ENCODE measurements at regions not wholly inside any gene's neighbourhood (a gene's known extent, or its start where the extent isn't known, plus 50 kb on each side); places are given as distances from the start of the nearest gene placed in this dataset.
"Not testable (repeated sequence)": the region's sequence is repeated elsewhere in the genome, so short reads cannot be mapped to it uniquely, and the experiment has no call there.

DNA sequence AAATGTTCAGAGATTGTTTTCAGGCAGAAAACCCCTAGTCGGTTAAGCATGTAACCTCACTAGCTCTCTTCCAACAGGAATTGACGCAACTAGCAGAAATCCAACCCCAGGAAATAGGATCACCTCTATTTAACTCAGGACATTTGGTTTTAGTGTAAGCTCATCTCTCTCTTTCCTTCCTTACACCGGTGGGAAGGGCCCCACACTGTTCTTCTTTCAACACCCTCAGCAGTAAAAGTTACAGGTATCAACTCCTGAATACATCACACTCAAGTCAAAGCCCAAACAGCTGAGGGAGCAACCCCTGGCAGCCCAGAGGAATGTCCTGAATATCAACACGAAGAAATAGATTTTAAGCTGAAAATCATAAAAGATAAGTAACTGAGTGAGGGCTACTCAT lies 191.2 kb upstream of the KIF2B start:
- DNase-seq, result no peak

DNA sequence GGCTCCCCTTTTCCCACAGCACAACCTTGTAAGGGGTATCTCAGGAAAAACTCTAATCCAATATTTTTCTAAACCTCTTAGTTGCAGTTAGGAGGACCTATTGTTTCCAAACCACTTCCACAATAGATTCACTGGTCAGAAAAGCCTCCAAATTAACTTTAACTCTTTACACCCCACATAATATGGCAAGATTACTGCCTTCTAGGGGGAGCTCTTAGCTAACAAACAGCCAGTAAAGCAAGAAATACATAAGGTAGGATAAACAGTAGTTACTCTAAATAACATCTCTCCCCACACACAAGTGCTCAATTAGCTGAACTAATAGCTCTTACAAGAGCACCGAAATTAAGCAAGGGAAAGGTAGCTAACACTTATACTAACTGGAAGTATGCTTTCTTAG lies 192.1 kb upstream of the KIF2B start:
- no peak for DNase-seq

DNA sequence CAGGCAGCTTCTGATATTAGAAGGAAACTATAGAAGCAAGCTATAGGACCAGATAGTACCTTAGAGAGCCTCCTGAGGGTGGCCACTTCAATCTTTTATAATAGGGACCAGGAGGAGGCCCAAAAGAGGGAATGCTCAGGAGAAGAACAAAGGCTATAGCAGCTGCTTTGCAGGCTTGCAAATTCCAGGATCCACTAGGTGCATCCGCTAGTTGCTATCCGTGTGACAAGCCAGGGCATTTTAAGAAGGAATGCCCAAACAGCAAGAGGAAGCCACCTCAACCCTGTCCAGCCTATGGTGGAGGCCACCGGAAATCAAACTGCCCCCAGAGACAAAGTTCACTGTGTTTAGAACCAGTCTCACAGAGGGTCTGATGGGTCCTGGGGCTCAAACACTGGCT lies 192.6 kb upstream of the KIF2B start:
- no peak for DNase-seq

DNA sequence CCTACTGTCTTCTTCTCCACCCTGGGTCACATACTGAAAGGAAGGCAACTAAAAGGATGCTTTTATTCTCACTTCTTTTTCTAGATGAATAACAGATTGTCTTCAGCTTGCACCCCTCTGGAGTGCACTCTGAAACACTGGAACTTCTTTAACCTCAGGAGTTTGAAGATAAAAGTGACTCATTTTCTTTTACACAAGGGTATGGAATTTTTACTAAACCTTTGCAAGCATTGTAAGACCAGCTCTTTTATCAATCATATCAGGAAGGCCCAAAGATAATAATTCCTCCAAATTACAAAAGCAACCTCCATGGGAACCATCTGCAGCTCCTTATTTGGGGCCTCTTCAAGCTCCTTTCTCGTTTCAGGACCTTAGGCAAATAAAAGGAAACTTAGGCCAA lies 193.5 kb upstream of the KIF2B start:
- DNase-seq, result no peak

DNA sequence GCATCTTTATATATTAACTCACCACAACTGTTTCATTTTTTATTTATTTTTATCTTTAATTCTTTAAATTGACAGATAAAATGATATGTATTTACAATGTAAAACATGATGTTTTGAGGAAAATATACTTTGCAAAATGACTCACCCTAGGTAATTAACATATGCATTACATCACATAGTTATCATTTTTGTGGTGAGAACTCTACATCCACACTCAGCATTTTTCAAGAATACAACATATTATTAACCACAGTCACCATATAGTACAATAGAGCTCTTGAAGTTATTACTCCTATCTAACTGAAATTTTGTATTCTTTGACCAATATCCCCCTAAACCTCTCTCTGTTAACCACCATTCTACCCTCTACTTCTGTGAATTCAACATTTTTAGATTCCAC lies 194.7 kb upstream of the KIF2B start:
- no peak for DNase-seq

DNA sequence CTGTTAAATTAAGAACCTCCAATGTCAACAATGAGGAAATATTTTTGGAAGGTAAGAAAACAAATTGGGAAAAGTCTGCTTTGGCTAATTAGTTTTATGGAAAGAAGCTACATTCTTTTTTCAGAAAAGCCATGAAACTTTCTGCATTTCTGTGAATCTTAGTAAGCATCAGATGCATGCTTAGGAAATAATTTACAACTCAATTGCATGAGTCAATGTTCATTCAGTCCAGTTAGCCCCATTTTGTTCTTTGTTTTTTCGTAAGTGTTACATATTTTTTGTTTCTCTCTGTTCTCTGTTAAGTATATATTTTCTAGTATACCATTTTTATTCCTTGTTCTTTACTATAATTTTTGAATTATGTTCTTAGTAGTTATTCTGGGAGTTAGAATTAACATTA lies 195.2 kb upstream of the KIF2B start:
- no peak for DNase-seq

DNA sequence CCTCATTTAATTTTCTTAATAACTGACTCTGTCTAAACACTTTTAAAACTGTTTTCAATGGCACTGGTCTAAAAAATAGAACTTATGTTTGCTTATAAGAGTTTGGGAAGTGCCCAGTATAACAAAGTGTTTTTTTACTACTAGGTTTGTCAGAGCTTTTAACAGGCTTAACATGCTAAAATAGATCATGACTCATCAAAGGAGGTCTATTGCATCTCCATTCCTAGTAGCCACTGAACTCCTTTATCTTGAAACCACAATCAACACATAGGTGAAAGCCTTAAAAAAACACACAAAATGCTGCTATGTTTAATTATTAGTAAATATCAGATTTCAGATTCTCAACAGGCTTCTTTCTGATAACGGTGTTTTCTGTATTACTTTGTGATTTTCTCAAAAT lies 196.4 kb upstream of the KIF2B start:
- no peak for DNase-seq

DNA sequence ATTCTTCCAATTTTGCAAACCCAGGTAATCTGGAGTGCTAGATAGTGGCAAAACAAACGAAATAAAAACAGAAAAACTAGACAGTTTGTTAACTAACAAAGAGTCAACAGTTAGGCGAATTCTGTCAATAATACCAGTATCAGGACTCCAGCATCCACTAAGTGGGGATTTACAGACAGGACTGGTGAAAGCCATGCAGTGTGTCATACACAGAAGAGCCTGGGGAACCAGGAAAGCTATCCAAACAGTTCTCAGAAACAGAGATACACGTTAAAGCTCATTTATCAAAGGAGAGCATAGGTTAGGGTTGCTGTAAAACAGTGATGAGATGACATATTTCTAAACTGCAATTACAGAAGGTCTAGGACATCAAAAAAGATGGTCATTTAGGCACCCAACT lies 203.7 kb upstream of the KIF2B start:
- no peak for DNase-seq

DNA sequence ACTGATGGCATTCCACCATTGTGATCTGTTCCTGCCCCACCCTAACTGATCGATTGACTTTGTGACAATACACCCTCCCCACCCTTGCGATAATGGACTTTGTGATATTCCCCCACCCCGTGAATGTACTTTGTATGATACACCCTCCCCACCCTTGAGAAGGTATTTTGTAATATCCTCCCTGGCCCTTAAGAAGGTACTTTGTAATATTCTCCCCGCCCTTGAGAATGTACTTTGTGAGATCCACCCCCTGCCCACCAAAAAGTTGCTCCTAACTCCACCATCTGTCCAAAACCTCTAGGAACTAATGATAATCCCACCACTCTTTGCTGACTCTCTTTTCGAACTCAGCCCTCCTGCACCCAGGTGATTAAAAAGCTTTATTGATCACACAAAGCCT lies 214.5 kb upstream of the KIF2B start:
- DNase-seq, result not testable (repeated sequence)

DNA sequence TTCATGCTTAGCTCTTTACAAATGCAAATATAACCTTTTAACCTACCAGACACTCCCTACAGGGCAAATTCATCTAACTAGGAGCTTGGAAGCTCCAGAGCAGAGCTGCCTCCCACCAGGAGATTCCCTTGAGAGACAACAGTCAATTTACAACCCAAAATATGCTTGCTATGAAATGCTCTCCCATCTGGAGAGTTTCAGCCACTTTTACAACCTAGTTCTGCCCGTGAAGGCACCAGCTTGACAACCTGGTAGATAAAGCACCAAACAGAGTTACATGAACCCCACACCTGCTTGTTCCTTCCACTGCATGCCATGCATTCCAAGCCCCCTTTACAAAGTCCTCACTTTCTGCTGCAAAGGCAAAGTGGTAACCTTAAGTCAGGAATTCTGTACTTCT lies 215.3 kb upstream of the KIF2B start:
- DNase-seq, result no peak

DNA sequence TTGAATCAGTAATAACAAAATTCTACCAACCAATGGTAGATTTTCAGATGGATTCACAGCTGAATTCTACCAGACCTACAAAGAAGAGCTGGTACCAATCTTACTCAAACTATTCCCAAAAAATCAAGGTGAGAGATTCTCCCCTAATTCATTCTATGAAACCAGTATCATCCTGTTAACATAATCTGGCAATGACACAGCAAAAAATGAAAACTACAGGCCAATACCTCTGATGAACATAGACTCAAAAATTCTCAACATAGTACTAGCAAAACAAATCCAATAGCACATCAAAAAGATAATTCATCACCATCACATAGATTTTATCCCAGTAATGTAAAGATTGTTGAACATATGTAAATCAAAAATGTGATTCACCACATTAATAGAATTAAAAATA lies 234.4 kb upstream of the KIF2B start:
- no peak for DNase-seq

DNA sequence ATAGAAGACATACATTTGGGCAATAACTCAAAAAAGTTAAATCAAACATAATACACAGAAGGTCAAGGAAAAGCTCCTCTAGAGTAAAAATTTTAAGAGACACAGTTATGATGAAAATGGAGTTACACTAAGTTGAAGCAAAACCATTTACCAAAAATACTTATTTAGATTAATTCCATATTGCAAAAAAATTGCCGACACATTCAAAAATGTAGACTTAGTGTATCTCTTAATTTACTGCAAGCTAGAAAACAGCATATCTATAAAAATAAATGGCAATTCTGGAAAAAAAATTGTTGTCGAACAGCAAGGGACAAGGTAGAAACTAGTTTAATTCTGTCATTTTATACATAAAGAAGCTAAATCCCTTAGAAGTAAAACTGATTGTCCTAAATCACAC lies 248.7 kb upstream of the KIF2B start:
- DNase-seq, result no peak

DNA sequence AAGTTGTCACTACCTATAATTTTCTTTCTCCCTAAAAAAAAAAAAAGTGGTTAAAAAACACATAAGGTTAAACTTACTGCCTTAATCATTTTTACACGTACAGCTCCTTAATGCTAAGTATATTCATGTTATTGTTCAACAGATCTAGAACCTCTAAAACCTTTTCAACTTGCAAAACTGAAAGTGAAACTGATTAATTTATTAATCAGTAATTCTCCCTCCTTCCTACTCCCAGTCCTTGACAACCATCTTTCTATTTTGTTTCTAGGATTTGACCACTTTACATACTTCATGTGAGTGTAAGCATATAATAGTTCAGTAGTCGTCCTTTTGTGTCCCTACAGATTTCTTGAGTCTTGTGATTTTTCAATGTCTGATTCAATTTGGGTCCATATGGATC lies 251.4 kb upstream of the KIF2B start:
- DNase-seq, result no peak

DNA sequence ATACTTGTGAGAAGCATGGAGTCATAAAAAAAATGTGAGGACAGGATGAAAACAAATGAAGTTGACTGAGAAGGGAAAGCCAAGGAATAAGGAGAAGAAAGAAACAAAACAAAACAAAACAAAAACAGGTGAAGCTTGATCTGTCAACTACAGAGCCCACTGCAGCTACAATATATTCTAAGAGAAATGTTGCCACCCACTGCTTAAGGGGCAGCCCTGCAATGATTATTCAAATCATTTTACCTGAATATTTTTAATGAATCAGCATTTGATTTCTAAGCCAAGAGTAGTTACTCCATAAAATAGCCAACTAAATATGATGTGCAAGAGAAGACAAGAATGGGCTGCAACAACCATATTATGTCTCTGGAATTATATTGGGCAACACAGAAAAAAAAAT lies 252.0 kb upstream of the KIF2B start:
- DNase-seq, result no peak

DNA sequence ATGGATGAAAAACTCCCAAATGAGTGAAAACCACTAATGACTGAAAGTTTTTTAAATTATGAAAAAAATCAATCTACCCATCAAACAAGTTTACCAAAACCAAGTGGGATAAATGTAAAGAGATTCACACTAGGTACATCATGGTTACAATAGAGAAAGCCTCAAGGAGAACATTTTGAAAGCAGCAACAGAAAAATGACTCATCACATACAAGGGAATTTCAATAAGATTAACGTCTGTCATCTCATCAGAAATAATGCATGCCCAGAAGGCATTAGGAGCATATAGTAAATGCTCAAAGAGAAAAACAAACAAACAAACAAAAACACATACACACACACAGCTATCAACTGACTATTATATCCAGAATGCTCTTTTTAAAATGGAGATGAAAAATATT lies 261.8 kb upstream of the KIF2B start:
- no peak for DNase-seq

DNA sequence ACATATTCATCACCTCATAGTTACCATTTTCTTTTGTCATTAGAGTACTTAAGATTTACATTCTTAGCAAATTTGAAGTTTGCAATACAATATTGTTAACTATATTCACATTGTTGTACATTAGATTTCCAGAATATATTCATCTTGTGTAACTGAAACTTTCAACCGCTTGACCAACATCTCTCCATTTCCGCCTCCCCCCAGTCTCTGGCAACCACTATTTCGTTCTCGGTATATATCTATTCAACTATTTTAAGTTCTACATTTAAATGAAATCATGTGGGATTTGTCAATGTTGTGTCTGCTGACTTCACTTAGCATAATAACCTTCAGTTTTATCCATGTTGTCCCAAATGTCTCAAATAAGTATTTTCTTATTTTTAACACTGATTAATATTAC lies 274.5 kb upstream of the KIF2B start:
- no peak for DNase-seq

DNA sequence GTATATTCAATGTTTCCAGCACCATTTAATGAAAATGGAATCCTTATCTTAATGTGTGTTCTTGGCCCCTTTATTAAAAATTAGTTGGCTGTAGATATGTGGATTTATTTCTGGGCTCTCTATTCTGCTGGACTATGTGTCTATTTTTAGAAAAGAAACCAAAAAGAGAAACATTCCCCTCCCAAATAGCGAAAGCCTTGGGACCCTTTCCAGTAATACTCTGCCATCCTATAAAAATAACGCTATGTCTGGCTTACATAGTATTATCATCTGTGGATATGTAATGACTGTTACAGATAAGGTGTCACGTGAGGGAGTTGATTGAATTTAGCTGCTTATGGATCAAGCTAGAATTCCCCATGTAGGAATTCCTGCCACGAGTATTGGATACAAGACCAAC lies 279.3 kb upstream of the KIF2B start:
- DNase-seq, result no peak

DNA sequence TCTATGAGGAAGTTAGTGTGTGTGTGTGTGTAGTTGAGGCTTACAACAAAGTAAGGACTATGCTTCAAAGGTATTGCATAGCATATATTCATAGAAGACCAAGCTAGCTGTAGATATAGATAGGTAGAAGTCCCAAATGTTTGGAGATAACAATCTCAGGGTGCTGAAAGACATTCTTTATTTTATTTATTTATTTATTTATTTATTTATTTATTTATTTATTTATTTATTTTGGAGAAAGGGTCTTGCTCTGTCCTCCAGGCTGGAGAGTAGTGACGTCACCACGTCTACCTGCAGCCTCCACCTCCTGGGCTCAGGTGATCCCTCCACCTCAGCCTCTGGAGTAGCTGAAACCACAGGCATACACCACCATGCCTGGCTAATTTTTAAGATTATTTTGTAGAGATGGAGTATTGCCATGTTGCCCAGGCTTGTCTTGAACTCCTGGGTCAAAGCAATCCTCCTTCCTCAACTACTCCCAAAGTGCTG lies 284.6 kb upstream of the KIF2B start:
- DNase-seq, result no peak

DNA sequence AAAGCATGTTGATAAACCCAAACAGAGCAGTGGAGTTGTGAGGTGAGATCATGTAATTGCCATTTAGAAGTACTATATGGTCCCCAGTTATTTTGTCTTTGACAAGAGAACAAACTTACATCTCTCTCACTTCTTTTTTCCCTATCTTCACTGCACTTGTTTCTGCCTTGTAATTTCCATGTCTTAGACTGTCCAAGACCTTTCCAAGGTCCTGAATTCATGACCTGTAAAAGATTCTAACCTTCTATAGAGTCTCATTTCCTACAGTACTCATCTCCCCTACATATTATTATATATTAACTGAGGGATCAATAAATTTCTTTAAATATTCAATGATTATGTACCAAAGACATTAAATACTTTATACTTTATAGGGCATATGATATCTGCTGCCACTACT lies 295.3 kb upstream of the KIF2B start:
- DNase-seq, result no peak

DNA sequence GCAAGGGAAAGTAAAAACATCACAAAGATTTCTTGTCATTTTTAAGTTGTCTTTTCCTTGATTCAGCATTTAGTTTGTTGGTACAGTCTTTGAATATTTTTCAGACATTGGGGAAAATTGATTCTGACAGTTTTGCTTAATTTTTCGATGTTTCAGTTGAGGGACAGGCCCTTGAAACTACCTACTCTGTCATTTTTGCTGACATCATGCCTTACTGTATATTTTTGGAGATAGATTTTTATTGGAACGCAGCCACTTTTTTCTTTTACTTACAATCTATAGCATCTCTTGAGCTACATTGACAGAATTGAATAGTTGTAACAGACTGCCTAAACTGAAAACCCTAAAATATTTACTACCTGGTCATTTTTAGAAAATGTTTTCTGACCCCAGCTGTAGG lies 297.1 kb upstream of the KIF2B start:
- no peak for DNase-seq

DNA sequence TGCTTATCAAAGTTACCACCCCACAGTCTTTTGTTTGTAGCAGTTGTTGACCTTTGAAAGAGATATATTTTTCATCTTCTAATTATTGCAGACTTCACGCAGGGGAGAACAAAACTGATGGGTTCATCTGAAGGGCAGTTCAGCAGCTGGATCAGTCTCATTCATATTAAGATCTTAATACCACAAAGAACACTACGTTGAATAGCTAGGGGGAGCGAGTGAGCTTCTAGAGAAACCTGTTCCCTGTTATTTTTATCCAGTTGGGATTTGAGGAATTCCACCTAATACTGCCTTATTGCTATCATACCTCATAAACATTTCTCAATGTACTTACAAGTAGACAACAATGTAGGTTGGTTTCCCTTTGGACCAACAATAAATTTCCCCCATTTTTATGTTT lies 306.1 kb upstream of the KIF2B start:
- no peak for DNase-seq

DNA sequence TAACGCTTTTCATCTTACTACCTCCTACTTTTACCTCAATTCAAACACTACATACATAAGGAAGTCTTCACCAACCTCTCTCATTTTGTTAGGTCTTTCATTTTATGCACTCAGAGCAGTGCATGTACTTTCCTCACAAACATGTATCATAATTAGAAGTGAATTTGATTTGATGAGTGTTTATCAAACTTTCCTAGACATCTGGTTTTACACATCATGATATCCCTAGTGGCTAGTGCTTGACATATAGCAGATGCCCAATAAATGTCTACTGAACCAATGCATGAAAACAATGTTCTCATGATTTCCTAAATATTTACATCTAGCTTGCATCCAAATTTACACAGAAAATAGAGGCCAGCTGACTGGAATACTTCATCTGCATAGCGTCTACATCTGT lies 323.4 kb upstream of the KIF2B start:
- no peak for DNase-seq

DNA sequence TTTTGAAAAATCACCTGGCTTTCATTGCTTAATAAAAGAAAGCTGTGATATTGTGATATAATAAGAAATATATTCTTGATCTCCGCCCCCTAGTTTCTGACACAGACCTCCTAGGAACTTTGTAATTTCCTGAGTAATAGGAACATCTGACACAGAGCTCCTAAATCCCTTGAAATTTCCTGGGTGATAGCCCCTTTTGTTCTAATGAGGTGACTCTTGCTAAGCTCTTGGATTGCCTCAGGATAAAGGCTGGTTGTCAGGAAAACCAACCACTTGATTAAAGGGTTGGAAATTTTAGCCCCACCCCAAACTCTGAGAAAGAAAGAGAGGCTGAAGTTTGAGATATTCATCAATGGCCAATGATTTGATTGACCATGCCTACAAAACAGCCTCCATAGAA lies 326.4 kb upstream of the KIF2B start:
- no peak for DNase-seq

DNA sequence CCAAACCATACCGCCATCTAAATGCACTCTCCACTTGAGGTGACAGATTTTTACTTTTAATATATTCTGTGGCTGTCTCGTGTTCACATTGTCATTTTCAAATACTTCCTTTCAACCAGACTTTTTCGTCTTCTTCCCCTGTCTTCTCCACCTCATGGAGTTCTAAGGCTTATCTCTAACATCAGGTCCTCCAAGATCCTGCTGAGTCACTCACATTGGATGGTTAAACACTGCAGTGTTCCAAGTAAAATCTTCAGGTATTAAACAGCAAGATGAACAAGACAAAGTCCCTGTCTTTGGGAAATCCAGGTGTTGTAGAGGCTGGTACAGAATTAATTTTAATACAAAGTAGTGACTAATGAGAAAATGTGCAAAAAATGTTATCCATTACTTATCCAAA lies 330.2 kb upstream of the KIF2B start:
- DNase-seq, result no peak

DNA sequence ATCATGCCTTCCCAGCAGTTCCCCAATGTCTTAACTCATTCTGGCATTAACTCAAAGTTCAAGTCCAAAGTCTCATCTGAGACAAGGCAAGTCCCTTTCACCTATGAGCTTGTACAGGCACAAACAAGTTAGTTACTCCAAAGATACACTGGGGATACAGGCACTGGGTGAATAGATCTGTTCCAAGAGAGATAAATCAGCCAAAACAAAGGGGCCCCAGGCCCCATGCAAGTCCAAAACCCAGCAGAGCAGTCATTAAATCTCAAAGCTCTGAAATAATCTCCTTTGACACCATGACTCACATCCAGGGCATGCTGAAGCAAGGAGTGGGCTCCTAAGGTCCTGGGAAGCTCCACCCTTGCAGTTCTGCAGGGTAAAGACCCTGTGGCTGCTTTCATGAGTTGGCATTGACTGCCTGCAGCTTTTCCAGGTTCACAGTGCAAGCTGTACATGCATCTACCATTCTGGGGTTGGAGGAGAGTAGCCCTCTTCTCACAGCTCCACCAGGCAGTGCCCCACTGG lies 332.2 kb upstream of the KIF2B start:
- DNase-seq, result no peak

DNA sequence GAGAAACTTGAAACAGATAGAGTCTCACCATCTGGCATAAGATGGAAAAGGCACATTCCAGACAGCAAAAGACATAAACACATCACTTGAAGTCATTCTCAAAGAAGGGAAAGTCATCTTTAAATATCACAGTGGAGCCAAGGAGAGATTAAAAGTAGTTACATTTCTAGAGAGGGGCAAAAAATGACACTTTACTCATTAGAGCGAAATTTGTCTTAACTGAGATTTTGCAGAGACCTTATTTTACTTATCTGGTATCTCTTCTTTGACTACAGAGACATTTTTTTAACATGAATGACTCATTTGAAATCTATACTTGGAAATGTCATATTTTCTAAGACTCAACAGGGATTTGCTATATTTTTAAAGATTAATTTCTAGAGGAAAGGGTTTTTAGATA lies 339.0 kb upstream of the KIF2B start:
- no peak for DNase-seq
